Suprapubic skin (tissue), 3 donors: ENCODE measurements at regions not wholly inside any gene's neighbourhood (a gene's known extent, or its start where the extent isn't known, plus 50 kb on each side); places are given as distances from the start of the nearest gene placed in this dataset.

Experiments
- CTCF ChIP-seq, 2 donors: fragments of 200-600 bp in 1 of 2; fragments of 450-650 bp in 1 of 2; sonication (generic) in 1 of 2; IDR thresholded peaks; one replicate each; pipeline ENCODE4 v1.5.1; 2016 to 2019; ENCODE audit warnings: antibody characterized with exemption in 2 of 2, mild to moderate bottlenecking in 1 of 2, moderate library complexity in 1 of 2
- POLR2AphosphoS5 ChIP-seq, 3 donors: sonication (generic); formaldehyde crosslinking; IDR thresholded peaks; one replicate each; pipeline ENCODE4 v1.6.1; 2017; ENCODE audit warnings: antibody characterized with exemption in 3 of 3

GRCh38 chr2:217076657-217077232, 216.9 kb upstream of the TNP1 start:
- TF ChIP-seq CTCF (IDR thresholded peaks at IDR 0.05) (no peak), POLR2AphosphoS5 (IDR thresholded peaks at IDR 0.05) (no peak)
